BJ (cell line): ENCODE measurements at regions not wholly inside any gene's neighbourhood (a gene's known extent, or its start where the extent isn't known, plus 50 kb on each side); places are given as distances from the start of the nearest gene placed in this dataset.

Source experiments
- CTCF ChIA-PET: fragments of 350-600 bp; formaldehyde crosslinking; extraction: SDS; loops from one replicate; lab custom pipeline; 2021; ENCODE audit warnings: antibody characterized with exemption, inconsistent platforms; lab: Yijun Ruan, JAX
- POLR2A ChIA-PET: fragments of 300-600 bp; sonication (Branson Sonifier 250); formaldehyde crosslinking; extraction: SDS; loops from one replicate; lab custom pipeline; 2021; ENCODE audit warnings: antibody characterized with exemption; lab: Charles Lee
- DNase-seq: peaks from one replicate; pipeline ENCODE4 v3.0.0-alpha.2; 2011; ENCODE audit warnings: low read depth
- H3K27me3 ChIP-seq: 2 replicates; pipeline ENCODE4 v1.6.0; 2011; ENCODE audit warnings: low read length; ENCODE audit not compliant: control insufficient read depth, insufficient read depth
- H3K36me3 ChIP-seq: 2 replicates; pipeline ENCODE4 v1.5.1; 2011; ENCODE audit warnings: low read length; ENCODE audit not compliant: control insufficient read depth, insufficient read depth
- H3K4me3 ChIP-seq: 2 replicates; pipeline ENCODE4 v1.5.1; 2011; ENCODE audit warnings: low read depth, mild to moderate bottlenecking, control low read depth, low read length
- CTCF ChIP-seq: IDR thresholded peaks from 2 replicates; pipeline ENCODE4 v1.5.1; 2011; ENCODE audit warnings: low read depth, mild to moderate bottlenecking, control low read depth, inconsistent platforms, low read length, moderate library complexity; ENCODE audit not compliant: insufficient read depth

- Histone ChIP-seq H3K27me3 (peaks cover 4% of the 10 kb centered on the region; the same call in 1 of the 2 replicates), H3K4me3 (no peak overlapping the region), H3K36me3 (no peaks in the 10 kb centered on the region)
- CTCF ChIA-PET, result interaction anchor here (0.9 to 1.0 kb wide), 2 partner anchors 27 to 33 kb away, joined by 3 to 4 read pairs; no protein-coding TSS in a partner anchor
- POLR2A ChIA-PET, result no interaction called here
- TF ChIP-seq CTCF, result no peak
- DNase-seq, result no peak
Observed at GRCh38 chr6:1153696-1154245, 158.1 kb upstream of the FOXQ1 start.

GRCh38 chr6:1146500-1146899, 165.4 kb upstream of the FOXQ1 start:
- Histone ChIP-seq H3K27me3 (peaks cover 2% of the 10 kb centered on the region; the same call in 1 of the 2 replicates), H3K4me3 (no peak overlapping the region), H3K36me3 (no peaks in the 10 kb centered on the region)
- DNase-seq, result no peak
- no peak for TF ChIP-seq CTCF
- POLR2A ChIA-PET, result no interaction called here
- CTCF ChIA-PET, result no interaction called here

- TF ChIP-seq CTCF, result no peak
- Histone ChIP-seq H3K36me3 (no peaks in the 10 kb centered on the region), H3K27me3 (peaks cover 2% of the 10 kb centered on the region; the same call in 1 of the 2 replicates), H3K4me3 (no peak overlapping the region)
- ChIA-PET CTCF (no interaction called here), POLR2A (no interaction called here)
- DNase-seq, result no peak
Observed at GRCh38 chr6:1145768-1146218, 166.1 kb upstream of the FOXQ1 start.

GRCh38 chr6:1144842-1145767, 166.8 kb upstream of the FOXQ1 start:
- no peak for TF ChIP-seq CTCF
- Histone ChIP-seq H3K36me3 (no peaks in the 10 kb centered on the region), H3K27me3 (peaks cover 2% of the 10 kb centered on the region; the same call in 1 of the 2 replicates), H3K4me3 (no peak overlapping the region)
- POLR2A ChIA-PET, result interaction anchor here (0.6 to 0.7 kb wide), 2 partner anchors 14 to 52 kb away, joined by 3 read pairs; no protein-coding TSS in a partner anchor
- peak; percentile 88 for DNase-seq
- CTCF ChIA-PET, result no interaction called here

- DNase-seq, result no peak
Observed at GRCh38 chr6:1143655-1144054, 168.2 kb upstream of the FOXQ1 start.

More at GRCh38 chr6:1143655-1144054, 168.2 kb upstream of the FOXQ1 start:
- TF ChIP-seq CTCF, result no peak
- Histone ChIP-seq H3K36me3 (no peaks in the 10 kb centered on the region), H3K4me3 (no peak overlapping the region), H3K27me3 (peaks cover 2% of the 10 kb centered on the region; the same call in 1 of the 2 replicates)
- ChIA-PET CTCF (interaction anchor here (1.1 kb wide), 1 partner anchor 181 kb away, joined by 3 read pairs; no protein-coding TSS in a partner anchor), POLR2A (no interaction called here)
